Right lobe of liver (tissue), 4 donors: ENCODE measurements at regions not wholly inside any gene's neighbourhood (a gene's known extent, or its start where the extent isn't known, plus 50 kb on each side); places are given as distances from the start of the nearest gene placed in this dataset.

Source experiments
- POLR2A ChIP-seq: fragments of 450-650 bp; IDR thresholded peaks from one replicate; pipeline ENCODE4 v1.6.1; 2017; ENCODE audit warnings: antibody characterized with exemption, mild to moderate bottlenecking
- TF ChIP-seq, protein P1 (sequence below), 4 donors: fragments of 200-600 bp in 3 of 4; fragments of 450-650 bp in 1 of 4; IDR thresholded peaks; one replicate each; pipeline versions ENCODE4 v1.5.1 to v1.8.0; 2016 to 2022; ENCODE audit warnings: antibody characterized with exemption in 4 of 4, mild to moderate bottlenecking in 2 of 4
- donor health status: DM: no; HTN: no; CAD: no.
- donor health status: DM: no; HTN: no; CAD: no.
- donor health status: DM: no; HTN: yes; CAD: no.

DNA sequence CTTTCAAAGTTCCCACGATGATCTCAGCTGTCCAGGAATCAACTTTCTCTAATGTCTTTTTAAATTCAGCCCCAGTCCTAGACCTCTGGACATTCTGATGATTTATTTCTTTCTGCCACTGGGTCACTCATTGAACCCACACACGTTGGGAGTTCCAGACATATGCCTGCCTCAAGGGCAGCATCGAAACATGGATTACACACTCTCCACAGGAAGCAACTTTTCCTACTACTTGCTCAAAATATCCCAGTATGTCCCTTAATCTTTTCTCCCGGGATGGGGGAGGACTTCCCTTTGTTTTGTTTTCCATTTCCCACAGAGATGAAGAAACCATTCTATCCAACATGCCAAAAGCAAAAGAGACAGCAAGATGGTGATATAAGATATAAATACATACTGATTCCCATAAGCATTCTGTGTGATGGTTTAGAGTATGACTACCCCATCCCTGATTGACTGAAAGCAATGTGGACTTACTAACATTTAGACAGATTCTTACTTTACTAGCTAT is 79.8 kb upstream of the PPARGC1A start:
- TF ChIP-seq, protein P1, sequence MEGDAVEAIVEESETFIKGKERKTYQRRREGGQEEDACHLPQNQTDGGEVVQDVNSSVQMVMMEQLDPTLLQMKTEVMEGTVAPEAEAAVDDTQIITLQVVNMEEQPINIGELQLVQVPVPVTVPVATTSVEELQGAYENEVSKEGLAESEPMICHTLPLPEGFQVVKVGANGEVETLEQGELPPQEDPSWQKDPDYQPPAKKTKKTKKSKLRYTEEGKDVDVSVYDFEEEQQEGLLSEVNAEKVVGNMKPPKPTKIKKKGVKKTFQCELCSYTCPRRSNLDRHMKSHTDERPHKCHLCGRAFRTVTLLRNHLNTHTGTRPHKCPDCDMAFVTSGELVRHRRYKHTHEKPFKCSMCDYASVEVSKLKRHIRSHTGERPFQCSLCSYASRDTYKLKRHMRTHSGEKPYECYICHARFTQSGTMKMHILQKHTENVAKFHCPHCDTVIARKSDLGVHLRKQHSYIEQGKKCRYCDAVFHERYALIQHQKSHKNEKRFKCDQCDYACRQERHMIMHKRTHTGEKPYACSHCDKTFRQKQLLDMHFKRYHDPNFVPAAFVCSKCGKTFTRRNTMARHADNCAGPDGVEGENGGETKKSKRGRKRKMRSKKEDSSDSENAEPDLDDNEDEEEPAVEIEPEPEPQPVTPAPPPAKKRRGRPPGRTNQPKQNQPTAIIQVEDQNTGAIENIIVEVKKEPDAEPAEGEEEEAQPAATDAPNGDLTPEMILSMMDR (IDR thresholded peaks at IDR 0.05) = no peak
- TF ChIP-seq POLR2A = no peak
